ENCODE measurements at regions not wholly inside any gene's neighbourhood (a gene's known extent, or its start where the extent isn't known, plus 50 kb on each side); places are given as distances from the start of the nearest gene placed in this dataset.

DNA sequence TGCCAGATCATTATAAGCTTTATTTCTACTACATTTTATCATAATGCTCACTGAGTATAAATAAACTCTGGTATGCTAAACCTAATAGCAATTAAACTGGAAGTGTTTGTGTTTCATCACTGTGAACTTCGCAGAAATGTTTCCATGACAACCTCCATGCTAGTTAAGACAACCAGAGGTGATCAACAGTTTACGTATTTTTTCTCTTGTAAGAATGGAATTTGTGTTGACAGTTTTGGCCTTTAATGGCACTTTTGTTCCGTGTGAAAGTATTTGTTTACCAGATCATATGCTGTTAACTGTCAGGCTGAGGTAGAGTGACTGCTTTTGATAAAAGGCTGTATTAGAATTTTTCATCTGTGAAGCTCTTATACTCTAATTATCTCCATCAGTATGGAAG lies 212.1 kb upstream of the PPP1R3A start:
- Histone ChIP-seq H3K27ac (ENCODE audit: low read depth in 1 of 2, low read length in 1 of 2) (no peak overlapping the region), H3K9ac (ENCODE audit: insufficient read depth in 1 of 2, low read length in 2 of 2) (no peak overlapping the region), H3K9me3 (ENCODE audit: control insufficient read depth in 4 of 4, insufficient read depth in 3 of 4, low read length in 3 of 4) (no peaks in the 10 kb centered on the region), H3K27me3 (ENCODE audit: control insufficient read depth in 3 of 3, insufficient read depth in 3 of 3, low read length in 2 of 3) (no peaks in the 10 kb centered on the region), H3K4me3 (no peak overlapping the region), H3K4me1 (ENCODE audit: control insufficient read depth in 5 of 5, insufficient read depth in 5 of 5, low read length in 5 of 5) (peaks cover 0 to 9% (median 0%) of the 10 kb centered on the region in 5 donors), H3K36me3 (ENCODE audit: control insufficient read depth in 4 of 4, insufficient read depth in 4 of 4, low read length in 4 of 4) (no peaks in the 10 kb centered on the region)
- ATAC-seq (ENCODE audit: insufficient read depth, low FRiP score): no peak
- DNase-seq: peak in 2 of 3 donors; percentile 47 to 58
- TF ChIP-seq, protein P1, sequence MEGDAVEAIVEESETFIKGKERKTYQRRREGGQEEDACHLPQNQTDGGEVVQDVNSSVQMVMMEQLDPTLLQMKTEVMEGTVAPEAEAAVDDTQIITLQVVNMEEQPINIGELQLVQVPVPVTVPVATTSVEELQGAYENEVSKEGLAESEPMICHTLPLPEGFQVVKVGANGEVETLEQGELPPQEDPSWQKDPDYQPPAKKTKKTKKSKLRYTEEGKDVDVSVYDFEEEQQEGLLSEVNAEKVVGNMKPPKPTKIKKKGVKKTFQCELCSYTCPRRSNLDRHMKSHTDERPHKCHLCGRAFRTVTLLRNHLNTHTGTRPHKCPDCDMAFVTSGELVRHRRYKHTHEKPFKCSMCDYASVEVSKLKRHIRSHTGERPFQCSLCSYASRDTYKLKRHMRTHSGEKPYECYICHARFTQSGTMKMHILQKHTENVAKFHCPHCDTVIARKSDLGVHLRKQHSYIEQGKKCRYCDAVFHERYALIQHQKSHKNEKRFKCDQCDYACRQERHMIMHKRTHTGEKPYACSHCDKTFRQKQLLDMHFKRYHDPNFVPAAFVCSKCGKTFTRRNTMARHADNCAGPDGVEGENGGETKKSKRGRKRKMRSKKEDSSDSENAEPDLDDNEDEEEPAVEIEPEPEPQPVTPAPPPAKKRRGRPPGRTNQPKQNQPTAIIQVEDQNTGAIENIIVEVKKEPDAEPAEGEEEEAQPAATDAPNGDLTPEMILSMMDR (IDR thresholded peaks at IDR 0.05; ENCODE audit: control extremely low read depth, extremely low read depth): no peak
- 52 to 70% methylated on average over 3 of the region's 3 CpGs for WGBS, 2 donors

DNA sequence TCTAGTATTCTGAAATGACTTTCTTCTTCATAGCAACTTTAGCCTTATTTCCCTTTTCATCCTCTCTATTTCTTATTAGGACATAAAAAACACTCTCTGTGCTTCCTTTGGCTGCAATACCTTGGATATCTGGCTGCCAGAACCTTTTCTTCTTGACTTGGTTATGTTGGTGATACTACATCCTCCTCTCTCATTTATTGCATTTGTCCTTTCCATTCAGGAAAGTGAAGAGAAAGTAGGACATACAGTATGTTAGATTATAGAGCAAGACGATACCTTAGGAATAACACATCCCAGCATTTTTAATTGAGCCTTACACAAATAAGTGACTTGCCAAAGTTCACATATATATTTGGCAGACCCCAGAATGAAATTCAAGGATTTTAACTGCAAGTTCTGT lies 210.1 kb upstream of the PPP1R3A start:
- DNase-seq: no peak
- H3K4me3 ChIP-seq: no peak overlapping the region
- TF ChIP-seq, protein P1 (IDR thresholded peaks at IDR 0.05; ENCODE audit: control extremely low read depth, extremely low read depth): no peak

DNA sequence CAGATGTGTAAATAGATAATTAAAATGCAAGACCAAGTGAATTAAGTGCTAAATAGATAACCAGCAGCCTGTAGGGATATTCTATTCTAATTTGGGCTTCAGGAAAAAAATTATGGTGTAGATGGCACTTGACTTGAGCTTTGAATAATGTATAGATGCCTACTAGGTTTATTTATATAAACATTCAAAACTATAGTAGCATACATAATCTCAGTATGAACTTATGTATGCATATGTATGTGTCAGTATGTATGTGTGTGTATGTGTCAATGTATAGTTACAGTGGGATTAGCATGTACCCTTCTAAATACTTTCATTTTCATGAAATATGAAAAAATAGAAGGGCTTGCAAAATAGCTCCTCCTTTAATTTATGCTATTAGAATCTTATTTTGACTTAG lies 207.3 kb upstream of the PPP1R3A start:
- TF ChIP-seq, protein P1 (IDR thresholded peaks at IDR 0.05; ENCODE audit: control extremely low read depth, extremely low read depth): no peak
- peaks cover 0 to 6% (median 0%) of the 10 kb centered on the region in 5 donors for H3K4me1 ChIP-seq (ENCODE audit: control insufficient read depth in 5 of 5, insufficient read depth in 5 of 5, low read length in 5 of 5)
- DNase-seq: no peak
- H3K36me3 ChIP-seq (ENCODE audit: control insufficient read depth in 4 of 4, insufficient read depth in 4 of 4, low read length in 4 of 4): no peaks in the 10 kb centered on the region
- no peak for ATAC-seq (ENCODE audit: insufficient read depth, low FRiP score)
- H3K27ac ChIP-seq (ENCODE audit: low read depth in 1 of 2, low read length in 1 of 2): no peak overlapping the region
- no peaks in the 10 kb centered on the region for H3K9me3 ChIP-seq (ENCODE audit: control insufficient read depth in 4 of 4, insufficient read depth in 3 of 4, low read length in 3 of 4)
- no peak overlapping the region for H3K4me3 ChIP-seq
- H3K27me3 ChIP-seq (ENCODE audit: control insufficient read depth in 3 of 3, insufficient read depth in 3 of 3, low read length in 2 of 3): no peaks in the 10 kb centered on the region
- H3K9ac ChIP-seq (ENCODE audit: insufficient read depth in 1 of 2, low read length in 2 of 2): no peak overlapping the region

More for the DNA sequence above, 210.1 kb upstream of the PPP1R3A start:
- Histone ChIP-seq H3K9me3 (ENCODE audit: control insufficient read depth in 4 of 4, insufficient read depth in 3 of 4, low read length in 3 of 4) (no peaks in the 10 kb centered on the region), H3K4me1 (ENCODE audit: control insufficient read depth in 5 of 5, insufficient read depth in 5 of 5, low read length in 5 of 5) (peaks cover 0 to 9% (median 0%) of the 10 kb centered on the region in 5 donors), H3K9ac (ENCODE audit: insufficient read depth in 1 of 2, low read length in 2 of 2) (no peak overlapping the region), H3K36me3 (ENCODE audit: control insufficient read depth in 4 of 4, insufficient read depth in 4 of 4, low read length in 4 of 4) (no peaks in the 10 kb centered on the region), H3K27me3 (ENCODE audit: control insufficient read depth in 3 of 3, insufficient read depth in 3 of 3, low read length in 2 of 3) (no peaks in the 10 kb centered on the region), H3K27ac (ENCODE audit: low read depth in 1 of 2, low read length in 1 of 2) (no peak overlapping the region)
- no peak for ATAC-seq (ENCODE audit: insufficient read depth, low FRiP score)
- WGBS, 2 donors: 97 to 98% methylated on average over 1 of the region's 1 CpG

DNA sequence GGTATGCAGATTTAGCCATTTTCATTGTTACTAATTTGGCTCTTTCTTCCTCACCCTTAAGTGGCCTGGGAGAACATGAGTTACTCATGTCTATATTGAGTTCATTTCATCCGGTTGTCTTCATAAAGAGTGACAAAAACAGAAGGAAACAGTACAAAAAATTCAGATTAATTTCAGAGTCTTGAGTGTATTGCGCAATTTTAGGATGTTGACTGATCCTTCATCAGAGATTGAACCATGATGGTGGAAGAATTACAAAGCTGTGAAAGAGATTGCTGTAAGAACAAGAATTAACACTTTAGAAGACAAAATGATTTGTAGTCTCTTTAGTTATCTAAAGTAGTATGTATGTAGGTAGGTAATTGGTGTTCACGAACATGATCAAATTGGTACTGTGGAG lies 194.0 kb upstream of the PPP1R3A start:
- Histone ChIP-seq H3K36me3 (ENCODE audit: control insufficient read depth in 4 of 4, insufficient read depth in 4 of 4, low read length in 4 of 4) (no peaks in the 10 kb centered on the region), H3K27me3 (ENCODE audit: control insufficient read depth in 3 of 3, insufficient read depth in 3 of 3, low read length in 2 of 3) (no peaks in the 10 kb centered on the region), H3K9ac (ENCODE audit: insufficient read depth in 1 of 2, low read length in 2 of 2) (no peak overlapping the region), H3K4me1 (ENCODE audit: control insufficient read depth in 5 of 5, insufficient read depth in 5 of 5, low read length in 5 of 5) (no peaks in the 10 kb centered on the region), H3K4me3 (no peak overlapping the region), H3K9me3 (ENCODE audit: control insufficient read depth in 4 of 4, insufficient read depth in 3 of 4, low read length in 3 of 4) (no peaks in the 10 kb centered on the region), H3K27ac (ENCODE audit: low read depth in 1 of 2, low read length in 1 of 2) (no peak overlapping the region)
- DNase-seq (no peak), ATAC-seq (ENCODE audit: insufficient read depth, low FRiP score) (no peak)
- TF ChIP-seq, protein P1 (IDR thresholded peaks at IDR 0.05; ENCODE audit: control extremely low read depth, extremely low read depth): no peak
- 70 to 84% methylated on average over 3 of the region's 3 CpGs for WGBS, 2 donors

All from lung (tissue), 11 donors.